ENCODE measurements at regions not wholly inside any gene's neighbourhood (a gene's known extent, or its start where the extent isn't known, plus 50 kb on each side); places are given as distances from the start of the nearest gene placed in this dataset.

- Mint-ChIP-seq H3K4me1 (no peaks in the 10 kb centered on the region), H3K9me3 (peaks cover 42% of the 10 kb centered on the region), H3K4me3 (no peak overlapping the region), H3K36me3 (no peaks in the 10 kb centered on the region), H3K27me3 (ENCODE audit: low read depth) (peaks cover 2% of the 10 kb centered on the region), H3K27ac (no peak overlapping the region)
- no peak for TF ChIP-seq CTCF (IDR thresholded peaks at IDR 0.05; ENCODE audit: unreplicated experiment)
- no peak for DNase-seq (ENCODE audit: low spot score in 2 of 2, unreplicated experiment in 2 of 2)
These were observed 269.2 kb downstream of the ZWINT start for GRCh38 chr10:56091872-56092271.

GRCh38 chr10:56090914-56091540 lies 270.0 kb downstream of the ZWINT start:
- TF ChIP-seq CTCF (IDR thresholded peaks at IDR 0.05; ENCODE audit: unreplicated experiment), result no peak
- peaks cover 42% of the 10 kb centered on the region for H3K9me3 Mint-ChIP-seq
- no peak for DNase-seq (ENCODE audit: low spot score in 2 of 2, unreplicated experiment in 2 of 2)
- H3K4me1 Mint-ChIP-seq, result no peaks in the 10 kb centered on the region
- no peaks in the 10 kb centered on the region for H3K36me3 Mint-ChIP-seq
- H3K27me3 Mint-ChIP-seq (ENCODE audit: low read depth), result peaks cover 2% of the 10 kb centered on the region
- H3K27ac Mint-ChIP-seq, result no peak overlapping the region
- H3K4me3 Mint-ChIP-seq, result no peak overlapping the region

- TF ChIP-seq CTCF (IDR thresholded peaks at IDR 0.05; ENCODE audit: unreplicated experiment), result no peak
- Mint-ChIP-seq H3K4me1 (peaks cover 2% of the 10 kb centered on the region), H3K27ac (no peak overlapping the region), H3K27me3 (ENCODE audit: low read depth) (no peaks in the 10 kb centered on the region), H3K36me3 (no peaks in the 10 kb centered on the region), H3K9me3 (peaks cover 35% of the 10 kb centered on the region), H3K4me3 (no peak overlapping the region)
- DNase-seq (ENCODE audit: low spot score in 2 of 2, unreplicated experiment in 2 of 2), result no peak
These were observed 275.5 kb downstream of the ZWINT start for GRCh38 chr10:56085406-56086122.

- DNase-seq (ENCODE audit: low spot score in 2 of 2, unreplicated experiment in 2 of 2), result no peak
- Mint-ChIP-seq H3K4me1 (peaks cover 2% of the 10 kb centered on the region), H3K4me3 (no peak overlapping the region), H3K36me3 (no peaks in the 10 kb centered on the region), H3K27me3 (ENCODE audit: low read depth) (no peaks in the 10 kb centered on the region), H3K27ac (no peak overlapping the region), H3K9me3 (peaks cover 16% of the 10 kb centered on the region)
- no peak for TF ChIP-seq CTCF (IDR thresholded peaks at IDR 0.05; ENCODE audit: unreplicated experiment)
These were observed 278.9 kb downstream of the ZWINT start for GRCh38 chr10:56082169-56082568.

- no peak for DNase-seq (ENCODE audit: low spot score in 2 of 2, unreplicated experiment in 2 of 2)
- no peak for TF ChIP-seq CTCF (IDR thresholded peaks at IDR 0.05; ENCODE audit: unreplicated experiment)
- Mint-ChIP-seq H3K27ac (no peak overlapping the region), H3K9me3 (peaks cover 26% of the 10 kb centered on the region), H3K27me3 (ENCODE audit: low read depth) (no peaks in the 10 kb centered on the region), H3K4me3 (no peak overlapping the region), H3K4me1 (no peaks in the 10 kb centered on the region), H3K36me3 (no peaks in the 10 kb centered on the region)
These were observed 292.4 kb downstream of the ZWINT start for GRCh38 chr10:56068473-56069263.
